H7 (cell line): ENCODE measurements at regions not wholly inside any gene's neighbourhood (a gene's known extent, or its start where the extent isn't known, plus 50 kb on each side); places are given as distances from the start of the nearest gene placed in this dataset.
"Not testable (repeated sequence)": the region's sequence is repeated elsewhere in the genome, so short reads cannot be mapped to it uniquely, and the experiment has no call there.

Experiments
- DNase-seq: peaks from one replicate; pipeline ENCODE4 v3.0.0; 2012
- H3K27me3 ChIP-seq: 2 replicates; pipeline ENCODE4 v1.6.0; 2011; ENCODE audit warnings: mild to moderate bottlenecking, low read length; ENCODE audit not compliant: control insufficient read depth, insufficient read depth
- H3K36me3 ChIP-seq: replicated peaks from 2 replicates; pipeline ENCODE4 v1.5.1; 2011; ENCODE audit warnings: low read length; ENCODE audit not compliant: control insufficient read depth, insufficient read depth
- H3K4me3 ChIP-seq: 2 replicates; pipeline ENCODE4 v1.5.1; 2011; ENCODE audit warnings: low read depth, mild to moderate bottlenecking, control low read depth, low read length, moderate library complexity; ENCODE audit not compliant: insufficient read depth

DNA sequence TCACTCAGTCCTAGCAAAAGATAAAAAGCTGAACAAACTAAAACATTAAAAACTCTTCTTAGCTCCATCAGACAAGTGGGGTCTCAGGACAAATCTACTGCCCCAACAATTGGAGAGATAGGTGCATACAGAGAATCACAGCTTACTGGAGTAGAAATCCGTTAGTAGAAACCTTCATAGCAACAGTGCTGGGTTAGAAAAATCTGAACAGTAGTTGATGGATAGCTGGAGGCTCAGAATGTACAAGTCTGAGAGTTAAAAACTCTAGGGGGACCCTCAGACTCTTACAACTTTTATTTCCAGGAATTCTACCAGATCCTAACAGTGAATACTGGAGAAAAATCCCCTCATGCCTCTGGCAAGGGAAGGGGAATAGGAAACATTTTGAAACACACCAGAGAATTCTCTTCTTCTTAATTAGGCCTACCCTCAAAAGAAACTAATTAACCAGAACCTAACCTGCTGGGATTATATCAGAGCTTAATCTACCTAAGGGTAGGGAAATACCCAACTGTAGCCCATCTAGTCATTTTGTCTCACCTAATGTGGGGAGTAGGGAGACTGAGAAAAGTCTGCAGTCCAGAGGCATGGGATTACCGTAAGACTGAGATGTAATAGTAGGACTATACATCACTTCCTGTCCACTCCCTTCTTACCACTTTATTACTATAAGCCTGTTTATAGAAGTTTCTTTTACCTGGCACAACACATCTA is 165.0 kb upstream of the CTSO start:
- no peaks in the 10 kb centered on the region for H3K36me3 ChIP-seq
- H3K27me3 ChIP-seq: no peaks in the 10 kb centered on the region
- no peak for DNase-seq
- H3K4me3 ChIP-seq: no peak overlapping the region

DNA sequence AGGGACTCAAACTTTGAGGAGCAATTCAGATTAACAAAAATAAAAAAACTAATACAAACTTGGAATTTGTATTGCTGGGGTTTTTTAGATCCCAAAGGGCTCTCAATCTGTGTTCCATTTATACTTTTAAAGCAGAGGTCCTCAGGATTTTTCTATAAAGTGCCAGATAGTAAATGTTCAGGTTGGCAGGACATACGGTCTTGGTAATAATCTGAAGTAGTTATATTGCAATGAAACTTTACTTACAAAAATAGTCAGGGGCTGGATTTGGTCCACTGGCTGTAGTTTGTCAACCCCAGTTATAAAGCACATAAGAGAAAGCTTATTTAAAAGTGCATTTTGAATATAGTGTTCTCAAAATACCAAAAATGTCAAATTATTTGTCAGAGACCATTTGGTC is 164.1 kb upstream of the CTSO start:
- H3K27me3 ChIP-seq: no peaks in the 10 kb centered on the region

DNA sequence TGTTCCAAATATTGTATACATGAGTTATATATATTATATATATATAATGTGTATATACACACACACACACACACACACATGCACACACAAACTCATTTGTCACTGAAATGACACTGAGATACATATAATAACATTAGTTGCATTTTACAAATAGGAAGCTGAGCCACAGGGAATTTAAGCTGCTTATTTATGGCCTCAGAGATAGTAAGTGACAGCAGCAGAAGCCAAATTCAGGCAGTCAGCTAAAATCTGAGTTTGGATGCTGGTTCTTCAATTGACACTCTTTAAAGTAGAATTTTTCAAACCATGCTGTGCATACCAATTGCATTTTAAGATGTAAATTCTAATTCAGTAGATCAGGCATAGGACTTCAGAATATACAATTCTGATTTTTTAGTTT is 163.3 kb upstream of the CTSO start:
- H3K4me3 ChIP-seq: no peak overlapping the region
- no peaks in the 10 kb centered on the region for H3K36me3 ChIP-seq
- no peak for DNase-seq
- no peaks in the 10 kb centered on the region for H3K27me3 ChIP-seq

More for the DNA sequence above, 164.1 kb upstream of the CTSO start:
- H3K36me3 ChIP-seq: no peaks in the 10 kb centered on the region
- no peak for DNase-seq
- H3K4me3 ChIP-seq: no peak overlapping the region

DNA sequence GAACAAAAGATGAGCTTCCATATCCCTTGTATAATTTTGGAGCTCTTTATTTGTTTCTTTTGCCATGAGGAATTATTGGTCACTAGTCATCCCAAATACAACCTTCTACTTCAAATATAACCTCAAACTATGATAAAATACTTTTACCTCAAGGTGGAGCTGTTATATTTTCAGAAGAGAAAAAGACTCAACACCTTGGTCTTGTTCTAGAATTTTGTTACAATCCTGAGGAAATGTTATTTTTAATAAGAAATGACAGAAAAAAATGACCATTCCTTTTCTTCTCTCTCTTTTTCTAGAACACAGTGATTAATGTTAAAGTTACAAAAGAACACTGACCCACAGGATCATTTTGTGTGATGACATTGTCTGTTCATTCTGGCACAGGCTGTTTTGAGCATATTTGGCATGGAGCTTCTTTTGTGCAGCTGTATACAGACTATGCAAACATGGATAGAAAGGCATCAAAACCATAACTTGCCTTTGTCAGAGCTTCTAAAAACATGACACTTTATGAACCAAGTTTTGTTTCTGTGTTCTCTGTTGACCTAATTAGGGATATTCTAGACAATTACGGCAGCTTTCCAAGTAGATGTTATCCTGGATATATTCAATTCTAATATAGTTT is 159.6 kb upstream of the CTSO start:
- no peak for DNase-seq
- H3K27me3 ChIP-seq: no peaks in the 10 kb centered on the region
- no peak overlapping the region for H3K4me3 ChIP-seq
- H3K36me3 ChIP-seq: no peaks in the 10 kb centered on the region

DNA sequence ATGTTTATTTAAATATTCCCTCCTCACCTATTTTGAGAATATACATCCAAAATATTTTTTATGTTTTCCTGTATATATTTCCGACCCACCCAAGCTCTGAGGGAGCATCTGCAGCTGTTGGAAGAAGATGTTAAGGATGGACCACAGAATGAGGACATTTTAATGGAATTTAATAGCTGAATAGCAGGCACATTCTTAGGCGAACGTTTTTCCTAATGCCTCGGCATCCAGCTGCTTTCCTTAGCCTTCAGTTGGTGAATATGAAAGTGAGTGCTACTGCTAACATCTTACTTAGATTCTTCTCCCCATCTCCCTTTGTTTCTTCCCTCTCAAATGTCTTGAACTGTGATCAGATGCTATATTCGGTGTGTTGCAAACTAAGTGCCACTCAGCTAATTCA is 158.0 kb upstream of the CTSO start:
- H3K27me3 ChIP-seq: no peaks in the 10 kb centered on the region
- no peak for DNase-seq
- H3K4me3 ChIP-seq: no peak overlapping the region

DNA sequence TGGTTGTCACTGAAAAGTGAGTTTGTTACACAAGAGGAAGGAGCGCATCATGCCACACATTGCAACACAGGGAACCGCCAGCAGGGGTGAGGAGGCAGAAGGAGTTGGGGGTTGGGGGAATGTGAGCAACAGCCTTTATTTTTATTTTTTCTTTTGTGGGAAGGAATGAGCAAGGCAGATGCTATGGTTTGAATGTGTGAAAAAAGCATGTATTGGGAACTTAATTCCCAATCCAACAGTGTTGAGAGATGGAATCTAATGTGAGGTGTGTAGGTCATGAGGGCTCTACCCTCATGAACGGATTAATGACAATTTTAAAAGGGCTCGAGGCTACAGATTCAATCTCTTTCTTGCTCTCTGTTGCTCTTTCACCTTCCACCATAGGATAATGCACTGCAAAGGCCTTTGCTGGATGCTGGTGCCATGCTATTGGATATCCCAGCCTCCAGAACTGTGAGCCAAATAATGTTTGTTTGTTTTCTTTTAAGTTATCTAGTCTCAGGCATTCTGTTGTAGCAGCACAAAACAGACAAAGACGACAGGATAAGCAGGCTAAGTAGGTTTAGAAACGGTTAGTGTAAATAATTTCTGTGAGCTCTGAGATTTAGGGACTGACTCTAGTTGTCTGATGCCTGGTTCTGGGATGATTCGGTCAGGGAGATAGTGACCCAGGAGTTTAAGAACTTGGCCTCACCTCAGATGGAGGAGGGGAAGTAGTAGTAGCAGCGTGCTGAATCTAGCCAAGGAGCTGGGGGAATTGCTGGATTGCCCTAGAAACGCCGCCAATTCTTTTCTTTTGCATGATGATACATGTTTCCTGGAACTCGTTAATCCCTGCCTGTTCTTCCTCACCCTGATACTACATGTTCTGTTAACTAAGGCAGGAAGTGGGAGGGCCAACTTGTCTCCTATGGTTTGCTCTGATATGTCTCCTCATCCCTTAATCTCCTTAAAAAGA is 156.6 kb upstream of the CTSO start:
- Histone ChIP-seq H3K4me3 (no peak overlapping the region), H3K36me3 (no peaks in the 10 kb centered on the region), H3K27me3 (no peaks in the 10 kb centered on the region)
- DNase-seq: peak; percentile 5

More for the DNA sequence above, 158.0 kb upstream of the CTSO start:
- no peaks in the 10 kb centered on the region for H3K36me3 ChIP-seq

DNA sequence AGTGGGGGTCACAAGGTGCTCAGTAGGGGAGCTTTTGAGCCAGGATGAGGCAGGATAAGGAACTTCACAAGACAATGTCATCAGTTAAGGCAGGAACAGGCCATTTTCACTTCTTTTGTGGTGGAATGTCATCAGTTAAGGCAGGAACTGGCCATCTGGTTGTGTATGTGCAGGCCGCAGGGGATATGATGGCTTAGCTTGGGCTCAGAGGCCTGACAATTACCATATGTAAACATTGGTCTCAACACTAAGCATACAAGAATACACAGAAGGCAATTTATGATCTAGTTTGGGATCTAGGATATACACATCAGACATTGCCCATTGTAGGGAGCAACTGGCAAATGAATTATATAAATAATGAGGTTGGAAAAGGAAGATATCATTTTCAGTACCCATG is 155.4 kb upstream of the CTSO start:
- not testable (repeated sequence) for H3K27me3 ChIP-seq, H3K36me3 ChIP-seq, H3K4me3 ChIP-seq, DNase-seq

DNA sequence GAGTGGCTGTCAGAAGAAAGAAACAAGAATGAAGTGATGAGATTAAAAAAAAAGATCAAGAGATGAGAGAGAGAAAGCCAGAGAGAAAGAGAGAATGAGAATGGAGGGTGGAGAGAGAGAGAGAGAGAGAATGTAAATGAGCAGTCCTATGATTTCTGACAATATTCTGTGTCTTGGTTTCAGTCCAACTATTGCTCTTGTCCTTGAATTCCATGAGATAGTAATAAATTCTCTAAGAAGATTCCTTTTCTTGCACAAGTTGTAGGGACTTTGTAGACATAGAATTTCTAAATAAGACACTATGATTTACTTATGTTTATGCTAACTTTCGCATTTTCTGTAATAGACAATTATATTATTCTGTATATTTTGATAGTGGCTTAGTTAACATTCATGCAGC is 149.6 kb upstream of the CTSO start:
- H3K27me3 ChIP-seq: no peaks in the 10 kb centered on the region
- DNase-seq: no peak
- no peaks in the 10 kb centered on the region for H3K36me3 ChIP-seq
- no peak overlapping the region; the same call in 1 of the 2 replicates for H3K4me3 ChIP-seq

DNA sequence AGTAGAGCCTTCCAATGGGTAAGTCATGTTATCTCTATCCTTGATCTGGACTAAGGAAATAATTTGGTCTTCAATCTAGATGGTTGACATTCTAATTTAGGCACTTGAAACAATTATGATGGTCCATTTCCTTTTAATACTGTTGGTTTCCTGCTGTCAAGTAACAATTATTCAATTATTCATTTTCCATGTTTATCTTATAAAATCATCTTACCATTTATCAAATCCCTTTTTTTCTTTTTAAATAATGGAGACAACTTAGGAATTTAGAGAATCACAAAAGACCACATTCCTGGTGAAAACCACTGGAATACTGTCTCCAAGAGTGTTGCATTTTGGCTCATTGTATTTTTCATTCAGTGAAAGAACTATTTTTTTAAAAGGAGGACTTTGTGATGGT is 148.7 kb upstream of the CTSO start:
- Histone ChIP-seq H3K36me3 (no peaks in the 10 kb centered on the region), H3K4me3 (no peak overlapping the region), H3K27me3 (no peaks in the 10 kb centered on the region)
- DNase-seq: no peak

DNA sequence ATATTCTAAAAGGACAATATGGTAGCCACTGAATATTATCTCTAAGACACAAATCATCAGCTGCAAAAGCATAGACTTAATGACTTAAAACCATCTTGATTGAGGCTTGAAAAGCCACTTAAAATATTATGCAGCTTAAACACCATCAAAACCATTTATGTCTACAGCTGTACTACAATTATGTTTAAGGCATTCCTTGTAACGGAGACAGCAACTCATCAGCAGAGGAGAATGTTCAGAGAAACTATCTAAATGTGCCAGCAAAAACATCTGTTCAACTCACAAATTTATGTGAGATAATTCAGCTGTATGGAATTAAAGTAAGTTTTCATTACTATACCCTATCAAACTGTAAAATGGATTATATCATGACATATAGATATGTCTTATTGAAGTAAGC is 147.9 kb upstream of the CTSO start:
- DNase-seq: no peak
- H3K36me3 ChIP-seq: no peaks in the 10 kb centered on the region
- no peak overlapping the region for H3K4me3 ChIP-seq
- H3K27me3 ChIP-seq: no peaks in the 10 kb centered on the region

DNA sequence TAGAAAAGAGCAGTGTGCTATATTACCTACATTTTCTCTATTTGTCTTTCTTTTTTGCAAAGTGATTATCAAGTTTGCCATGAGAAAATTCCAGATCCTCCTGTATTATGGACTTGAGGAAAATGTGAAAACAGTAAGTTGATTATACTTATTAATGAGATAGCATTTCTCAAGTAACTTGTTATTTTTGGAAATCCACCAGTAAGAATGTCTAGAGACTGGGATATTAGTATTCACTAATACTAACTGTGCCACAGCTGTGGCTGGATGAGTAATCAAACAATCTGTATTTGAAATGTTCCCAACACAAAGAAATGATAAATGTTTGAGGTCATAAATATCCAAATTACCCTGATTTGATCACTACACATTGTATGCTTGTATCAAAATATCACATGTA is 147.0 kb upstream of the CTSO start:
- Histone ChIP-seq H3K36me3 (no peaks in the 10 kb centered on the region), H3K27me3 (no peaks in the 10 kb centered on the region), H3K4me3 (no peak overlapping the region)
- DNase-seq: no peak

DNA sequence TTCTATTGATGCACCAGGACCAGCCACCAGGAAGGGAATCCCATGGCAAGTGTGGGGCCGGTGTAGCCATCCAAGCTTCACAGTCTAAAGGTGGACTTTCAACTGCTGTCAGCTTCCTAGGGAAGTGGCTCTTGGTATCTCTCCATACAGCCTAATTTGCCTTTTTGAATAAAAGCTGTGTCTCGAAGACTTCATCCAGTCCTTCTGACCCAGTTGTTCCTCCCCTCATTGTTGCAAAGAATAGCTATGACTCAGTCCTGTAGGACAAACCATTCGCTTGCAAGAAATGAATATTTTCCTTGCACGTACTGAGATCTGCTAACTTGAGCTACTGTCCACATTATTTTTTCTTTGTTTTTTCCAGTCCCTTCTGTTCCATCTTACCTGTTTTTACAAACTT is 145.1 kb upstream of the CTSO start:
- H3K4me3 ChIP-seq: no peak overlapping the region
- DNase-seq: no peak
- no peaks in the 10 kb centered on the region for H3K27me3 ChIP-seq

DNA sequence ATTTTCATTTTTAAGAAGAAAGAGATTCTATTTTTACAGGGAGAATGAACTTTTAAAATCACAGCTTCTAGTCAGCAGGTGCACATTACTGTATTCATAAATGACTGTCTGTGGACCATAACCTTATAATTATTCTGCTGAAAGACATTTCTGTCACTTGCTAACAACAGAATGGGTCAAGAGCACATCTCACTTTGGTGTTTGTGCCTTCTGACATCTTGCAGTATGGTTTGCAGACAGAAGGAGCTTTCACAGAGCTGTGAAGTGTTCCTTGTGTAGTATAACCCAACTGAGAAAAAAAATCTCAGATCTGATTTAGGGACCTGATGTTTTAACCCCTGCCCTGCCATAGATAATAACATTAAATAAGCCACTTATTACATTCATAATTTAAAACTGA is 131.4 kb upstream of the CTSO start:
- H3K4me3 ChIP-seq: no peak overlapping the region
- H3K27me3 ChIP-seq: no peaks in the 10 kb centered on the region
- no peak for DNase-seq
- H3K36me3 ChIP-seq: no peaks in the 10 kb centered on the region

More for the DNA sequence above, 145.1 kb upstream of the CTSO start:
- H3K36me3 ChIP-seq: no peaks in the 10 kb centered on the region

DNA sequence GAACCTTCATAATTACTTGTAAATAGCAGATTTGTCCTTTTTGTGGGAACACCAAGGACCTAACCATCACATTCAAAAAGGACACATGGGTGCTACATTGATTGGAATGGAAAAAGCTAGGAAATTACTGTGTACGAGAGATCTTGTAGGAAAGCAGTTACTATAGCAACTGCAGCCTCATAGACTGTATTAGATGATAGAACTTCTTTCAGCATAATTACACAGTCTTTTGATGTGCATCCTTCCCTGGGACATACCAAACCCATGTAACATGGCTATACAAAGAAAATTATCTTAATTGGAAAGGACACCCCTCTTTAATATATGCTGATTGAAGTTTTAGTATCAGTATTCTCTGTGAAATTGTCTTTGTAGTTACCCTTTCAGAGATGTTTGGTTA is 130.7 kb upstream of the CTSO start:
- Histone ChIP-seq H3K4me3 (no peak overlapping the region), H3K36me3 (no peaks in the 10 kb centered on the region), H3K27me3 (no peaks in the 10 kb centered on the region)
- DNase-seq: no peak

DNA sequence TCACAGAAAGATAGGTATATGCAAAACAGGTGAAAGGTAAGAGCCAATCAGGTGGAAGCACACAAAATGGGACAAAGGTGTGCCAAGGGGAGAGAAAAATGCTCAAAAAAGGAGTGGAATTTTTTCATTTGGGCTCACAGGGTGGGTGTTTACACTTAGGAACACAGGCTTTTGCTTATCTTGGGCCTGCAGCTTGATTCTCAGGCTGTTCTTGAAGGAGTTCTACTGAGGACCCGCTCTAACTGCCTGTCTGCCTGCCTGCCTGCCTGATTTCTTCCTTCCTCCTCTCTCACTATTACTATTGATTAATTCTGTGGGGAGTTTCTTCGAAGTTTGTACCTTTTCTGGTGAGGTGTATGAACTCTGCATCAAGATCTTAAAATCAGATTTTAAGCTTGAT is 120.3 kb upstream of the CTSO start:
- no peak for DNase-seq
- Histone ChIP-seq H3K36me3 (no peaks in the 10 kb centered on the region), H3K4me3 (no peak overlapping the region), H3K27me3 (no peaks in the 10 kb centered on the region)
